Ovary (tissue), 7 donors: ENCODE measurements at regions not wholly inside any gene's neighbourhood (a gene's known extent, or its start where the extent isn't known, plus 50 kb on each side); places are given as distances from the start of the nearest gene placed in this dataset.

ENCODE experiments used
- DNase-seq, 5 donors: peaks; one replicate each; pipeline ENCODE4 v3.0.0-alpha.2; 2019 to 2020
- H3K27ac ChIP-seq, 2 donors: fragments of 200-600 bp; one replicate each; pipeline versions ENCODE4 v1.5.1 to v1.8.0; 2019 to 2022
- H3K27me3 ChIP-seq: fragments of 200-600 bp; one replicate; pipeline ENCODE4 v1.8.0; 2022
- H3K36me3 ChIP-seq: fragments of 200-600 bp; sonication (generic); one replicate; pipeline ENCODE4 v1.5.1; 2019
- H3K4me1 ChIP-seq: one replicate; pipeline ENCODE4 v1.8.1; 2013; ENCODE audit warnings: mild to moderate bottlenecking, moderate library complexity; ENCODE audit not compliant: insufficient read depth
- H3K4me3 ChIP-seq: fragments of 200-600 bp; sonication (generic); one replicate; pipeline ENCODE4 v1.5.1; 2017
- H3K9me3 ChIP-seq, 2 donors: fragments of 200-600 bp in 1 of 2; sonication (generic) in 1 of 2; one replicate each; pipeline versions ENCODE4 v1.5.1 to v1.8.1; 2013 to 2019; ENCODE audit warnings: mild to moderate bottlenecking in 1 of 2, moderate library complexity in 1 of 2
- EP300 ChIP-seq: sonication (generic); formaldehyde crosslinking; IDR thresholded peaks from one replicate; pipeline ENCODE4 v1.6.1; 2017; ENCODE audit warnings: antibody characterized with exemption
- POLR2A ChIP-seq: fragments of 450-650 bp; IDR thresholded peaks from one replicate; pipeline ENCODE4 v1.6.1; 2017; ENCODE audit warnings: antibody characterized with exemption, mild to moderate bottlenecking, moderate library complexity
- WGBS, 3 donors: extraction: QIAGEN DNeasy Blood & Tissue Kit in 1 of 3; methylation state at CpG; one replicate each; pipeline versions ENCODE4 v1.1.5 to v1.1.7; 2013 to 2017; 5-methylcytosine and 5-hydroxymethylcytosine counted together
- intact Hi-C, 4 donors: fragments of 100-400 bp; cut with DNase I; formaldehyde crosslinking; loops; one replicate each; pipeline versions ENCODE4 v1.11.0 to v1.15.1; 2022 to 2023
- TF ChIP-seq, protein P1 (sequence below), 3 donors: fragments of 450-650 bp in 2 of 3; fragments of 200-600 bp in 1 of 3; IDR thresholded peaks; one replicate each; pipeline versions ENCODE4 v1.5.1 to v1.8.0; 2016 to 2022; ENCODE audit warnings: antibody characterized with exemption in 3 of 3, mild to moderate bottlenecking in 1 of 3
- donor health status: DM: no; HTN: no; CAD: no; lungs with moderate emphysema.
- donor health status: DM: no; HTN: no; CAD: no.
- donor health status: Bipolar disorder and iron deficiency.
- donor health status: DM: no; HTN: no; CAD: no.
- donor health status: DM: yes; HTN: yes; CAD: no.

DNA sequence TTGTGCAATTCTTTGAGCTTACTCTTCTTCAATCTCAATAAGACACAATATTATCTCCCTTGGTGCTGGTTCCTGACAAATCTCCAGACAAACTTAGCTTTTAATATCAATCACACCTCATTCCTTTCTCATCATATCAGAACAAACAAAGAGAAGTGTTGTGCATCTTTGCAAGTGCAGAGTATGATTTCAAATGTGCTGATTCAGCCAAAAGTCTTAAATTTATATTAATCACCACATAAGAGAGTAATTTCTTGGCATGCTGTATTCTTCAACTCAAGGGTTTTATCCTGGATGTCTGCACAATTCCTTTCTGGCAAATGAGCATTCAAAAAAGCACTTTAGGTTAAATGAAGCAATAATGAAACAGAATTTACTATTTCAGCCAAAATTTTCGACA lies 877.8 kb downstream of the ANKRD7 start:
- H3K36me3 ChIP-seq = no peaks in the 10 kb centered on the region
- no peak overlapping the region for H3K27ac ChIP-seq
- H3K4me3 ChIP-seq = no peak overlapping the region
- DNase-seq = no peak
- intact Hi-C loops = no loop called here
- WGBS, 3 donors = 58 to 75% (median 70%) methylated on average over 1 of the region's 1 CpG
- TF ChIP-seq, protein P1, sequence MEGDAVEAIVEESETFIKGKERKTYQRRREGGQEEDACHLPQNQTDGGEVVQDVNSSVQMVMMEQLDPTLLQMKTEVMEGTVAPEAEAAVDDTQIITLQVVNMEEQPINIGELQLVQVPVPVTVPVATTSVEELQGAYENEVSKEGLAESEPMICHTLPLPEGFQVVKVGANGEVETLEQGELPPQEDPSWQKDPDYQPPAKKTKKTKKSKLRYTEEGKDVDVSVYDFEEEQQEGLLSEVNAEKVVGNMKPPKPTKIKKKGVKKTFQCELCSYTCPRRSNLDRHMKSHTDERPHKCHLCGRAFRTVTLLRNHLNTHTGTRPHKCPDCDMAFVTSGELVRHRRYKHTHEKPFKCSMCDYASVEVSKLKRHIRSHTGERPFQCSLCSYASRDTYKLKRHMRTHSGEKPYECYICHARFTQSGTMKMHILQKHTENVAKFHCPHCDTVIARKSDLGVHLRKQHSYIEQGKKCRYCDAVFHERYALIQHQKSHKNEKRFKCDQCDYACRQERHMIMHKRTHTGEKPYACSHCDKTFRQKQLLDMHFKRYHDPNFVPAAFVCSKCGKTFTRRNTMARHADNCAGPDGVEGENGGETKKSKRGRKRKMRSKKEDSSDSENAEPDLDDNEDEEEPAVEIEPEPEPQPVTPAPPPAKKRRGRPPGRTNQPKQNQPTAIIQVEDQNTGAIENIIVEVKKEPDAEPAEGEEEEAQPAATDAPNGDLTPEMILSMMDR (IDR thresholded peaks at IDR 0.05) = no peak
- TF ChIP-seq EP300 (no peak), POLR2A (no peak)
- H3K4me1 ChIP-seq = no peaks in the 10 kb centered on the region
- H3K9me3 ChIP-seq = no peaks in the 10 kb centered on the region
- no peaks in the 10 kb centered on the region for H3K27me3 ChIP-seq

DNA sequence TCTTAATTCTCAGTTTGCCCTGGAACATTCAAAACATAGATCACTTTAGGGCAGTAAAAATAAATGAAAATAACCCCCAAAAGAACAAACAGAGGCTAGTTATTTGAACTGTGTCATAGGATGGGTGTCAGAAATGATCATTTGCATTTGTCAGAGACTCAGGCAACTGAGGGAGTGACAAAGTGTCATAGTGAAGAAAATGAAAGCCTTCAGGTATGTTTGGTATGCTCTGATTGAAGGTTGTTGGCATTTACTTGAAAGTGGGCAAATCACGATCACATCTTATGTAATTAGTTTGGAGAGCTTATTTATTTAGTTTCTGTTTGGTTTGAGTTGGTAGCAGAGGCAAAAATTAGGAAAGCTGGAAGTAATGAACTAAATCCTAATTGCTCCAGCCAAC lies 880.9 kb downstream of the ANKRD7 start:
- intact Hi-C loops = no loop called here
- no peak for DNase-seq
- no peaks in the 10 kb centered on the region for H3K9me3 ChIP-seq
- TF ChIP-seq POLR2A (no peak), EP300 (no peak)
- TF ChIP-seq, protein P1 (IDR thresholded peaks at IDR 0.05) = no peak
- H3K27ac ChIP-seq = no peak overlapping the region
- H3K4me3 ChIP-seq = no peak overlapping the region
- no peaks in the 10 kb centered on the region for H3K27me3 ChIP-seq
- WGBS, 3 donors = 78 to 88% (median 83%) methylated on average over 1 of the region's 1 CpG
- H3K36me3 ChIP-seq = no peaks in the 10 kb centered on the region
- H3K4me1 ChIP-seq = no peaks in the 10 kb centered on the region

DNA sequence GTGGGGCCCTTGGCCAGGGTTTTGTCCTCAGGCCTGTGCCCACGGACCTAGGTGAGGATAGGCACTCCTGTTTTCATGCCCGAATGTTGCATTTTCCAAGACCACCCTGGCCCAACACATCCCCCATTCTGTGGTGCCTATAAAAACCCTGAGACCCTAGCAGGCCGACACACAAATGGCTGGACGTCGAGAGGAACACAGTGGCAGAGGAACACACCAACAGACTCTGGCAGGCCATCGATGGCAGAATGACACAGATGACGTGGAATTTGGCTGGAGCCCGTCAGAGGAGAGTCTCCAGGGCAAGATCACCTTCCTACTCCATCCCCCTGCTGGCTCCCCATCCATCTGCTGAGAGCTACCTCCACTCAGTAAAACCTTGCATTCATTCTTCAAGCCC lies 898.8 kb downstream of the ANKRD7 start:
- H3K4me3 ChIP-seq = no peak overlapping the region
- H3K27ac ChIP-seq = no peak overlapping the region
- no peaks in the 10 kb centered on the region for H3K27me3 ChIP-seq
- H3K9me3 ChIP-seq = no peaks in the 10 kb centered on the region
- H3K36me3 ChIP-seq = no peaks in the 10 kb centered on the region
- 86 to 91% (median 89%) methylated on average over 8 of the region's 8 CpGs for whole genome bisulfite sequencing, 3 donors
- no peak for DNase-seq
- intact Hi-C loops = no loop called here
- no peak for TF ChIP-seq POLR2A
- no peak for TF ChIP-seq EP300
- TF ChIP-seq, protein P1 (IDR thresholded peaks at IDR 0.05) = no peak
- H3K4me1 ChIP-seq = no peaks in the 10 kb centered on the region

DNA sequence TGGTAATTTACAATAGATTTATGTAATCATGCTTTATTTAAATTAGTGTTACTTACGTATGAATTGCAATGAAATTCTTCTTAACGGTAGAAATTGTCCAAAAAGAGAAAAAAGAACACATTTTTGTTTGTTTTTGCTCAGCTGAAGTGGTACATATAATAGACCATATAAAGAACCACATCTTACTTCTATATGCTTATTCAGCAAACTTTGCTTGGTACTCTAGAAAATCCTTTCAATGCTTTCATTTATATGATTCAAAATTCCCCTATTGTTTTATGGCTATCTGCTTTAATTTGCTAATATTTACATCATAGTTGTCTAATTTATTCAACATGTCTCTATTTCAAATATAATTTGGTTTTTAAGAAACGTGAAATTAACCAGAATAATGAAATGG lies 903.2 kb downstream of the ANKRD7 start:
- TF ChIP-seq POLR2A (no peak), EP300 (no peak)
- TF ChIP-seq, protein P1 (IDR thresholded peaks at IDR 0.05) = no peak
- 79 to 84% (median 79%) methylated on average over 3 of the region's 3 CpGs for WGBS, 3 donors
- H3K27me3 ChIP-seq = no peaks in the 10 kb centered on the region
- H3K4me3 ChIP-seq = no peak overlapping the region
- no peaks in the 10 kb centered on the region for H3K9me3 ChIP-seq
- H3K36me3 ChIP-seq = no peaks in the 10 kb centered on the region
- no peak for DNase-seq
- intact Hi-C loops = no loop called here
- H3K27ac ChIP-seq = no peak overlapping the region
- no peaks in the 10 kb centered on the region for H3K4me1 ChIP-seq

DNA sequence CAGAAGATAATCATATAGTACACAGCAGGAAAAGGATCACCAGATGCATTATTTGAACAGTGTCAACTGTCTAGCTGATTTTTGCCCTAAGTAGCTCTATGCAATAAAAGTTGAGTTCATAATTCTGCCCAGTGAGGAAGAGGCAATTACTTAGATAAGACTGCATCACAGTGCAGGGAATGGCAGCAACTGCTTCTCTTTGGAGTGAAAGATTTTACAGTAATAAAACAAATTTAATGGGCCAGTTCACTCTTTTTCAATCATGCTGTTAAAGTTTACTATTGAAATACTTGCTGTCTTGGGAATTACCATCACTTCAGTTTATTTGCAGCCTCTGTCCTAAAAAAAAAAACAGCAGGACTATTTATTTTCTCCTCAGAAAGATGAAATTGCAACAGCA lies 907.9 kb downstream of the ANKRD7 start:
- Histone ChIP-seq H3K9me3 (no peaks in the 10 kb centered on the region), H3K4me3 (no peak overlapping the region), H3K36me3 (no peaks in the 10 kb centered on the region), H3K27me3 (no peaks in the 10 kb centered on the region), H3K27ac (no peak overlapping the region), H3K4me1 (no peaks in the 10 kb centered on the region)
- TF ChIP-seq POLR2A (no peak), EP300 (no peak)
- TF ChIP-seq, protein P1 (IDR thresholded peaks at IDR 0.05) = no peak
- DNase-seq = no peak
- intact Hi-C loops = no loop called here
